ENCODE measurements at regions not wholly inside any gene's neighbourhood (a gene's known extent, or its start where the extent isn't known, plus 50 kb on each side); places are given as distances from the start of the nearest gene placed in this dataset.
"Not testable (repeated sequence)": the region's sequence is repeated elsewhere in the genome, so short reads cannot be mapped to it uniquely, and the experiment has no call there.

- DNase-seq = no peak
Measured at GRCh38 chr5:24145806-24146205, 499.0 kb downstream of the CDH10 start.

GRCh38 chr5:24161559-24161958, 483.2 kb downstream of the CDH10 start:
- no peak for DNase-seq

- DNase-seq = no peak
Measured at GRCh38 chr5:24162343-24162742, 482.4 kb downstream of the CDH10 start.

GRCh38 chr5:24163091-24163490, 481.7 kb downstream of the CDH10 start:
- DNase-seq = no peak

- DNase-seq = no peak
Measured at GRCh38 chr5:24167806-24168205, 477.0 kb downstream of the CDH10 start.

GRCh38 chr5:24170026-24170425, 474.8 kb downstream of the CDH10 start:
- DNase-seq = no peak

GRCh38 chr5:24170930-24171329, 473.8 kb downstream of the CDH10 start:
- DNase-seq = not testable (repeated sequence)

- DNase-seq = no peak
Measured at GRCh38 chr5:24177821-24178220, 467.0 kb downstream of the CDH10 start.

GRCh38 chr5:24183981-24184380, 460.8 kb downstream of the CDH10 start:
- no peak for DNase-seq

GRCh38 chr5:24188216-24188925, 456.4 kb downstream of the CDH10 start:
- DNase-seq = no peak

- no peak for DNase-seq
Measured at GRCh38 chr5:24196789-24197188, 448.0 kb downstream of the CDH10 start.

- no peak for DNase-seq
Measured at GRCh38 chr5:24208686-24209106, 436.1 kb downstream of the CDH10 start.

GRCh38 chr5:24215114-24215513, 429.7 kb downstream of the CDH10 start:
- no peak for DNase-seq

- DNase-seq = no peak
Measured at GRCh38 chr5:24222876-24223275, 421.9 kb downstream of the CDH10 start.

GRCh38 chr5:24225051-24225450, 419.7 kb downstream of the CDH10 start:
- DNase-seq = no peak

- DNase-seq = no peak
Measured at GRCh38 chr5:24226479-24226878, 418.3 kb downstream of the CDH10 start.

- not testable (repeated sequence) for DNase-seq
Measured at GRCh38 chr5:24227881-24228280, 416.9 kb downstream of the CDH10 start.

- DNase-seq = no peak
Measured at GRCh38 chr5:24232041-24232440, 412.7 kb downstream of the CDH10 start.

GRCh38 chr5:24232929-24233498, 411.8 kb downstream of the CDH10 start:
- DNase-seq = peak; percentile 49

- no peak for DNase-seq
Measured at GRCh38 chr5:24235946-24236345, 408.8 kb downstream of the CDH10 start.

GRCh38 chr5:24245821-24246220, 399.0 kb downstream of the CDH10 start:
- DNase-seq = no peak

GRCh38 chr5:24264547-24264946, 380.2 kb downstream of the CDH10 start:
- DNase-seq = no peak

GRCh38 chr5:24265306-24265705, 379.5 kb downstream of the CDH10 start:
- DNase-seq = no peak

GRCh38 chr5:24268482-24269056, 376.2 kb downstream of the CDH10 start:
- DNase-seq = no peak

Measured in SHP77 treated with DMSO at 0.1 percent for 48 hours (cell line).